CD4-positive, alpha-beta T cell treated with Interleukin-15 for 1 hour (primary cell): ENCODE measurements at regions not wholly inside any gene's neighbourhood (a gene's known extent, or its start where the extent isn't known, plus 50 kb on each side); places are given as distances from the start of the nearest gene placed in this dataset.
"Not testable (repeated sequence)": the region's sequence is repeated elsewhere in the genome, so short reads cannot be mapped to it uniquely, and the experiment has no call there.

ENCODE experiments used
- DNase-seq: peaks from one replicate; pipeline ENCODE4 v3.0.0-alpha.2; 2020

GRCh38 chr6:15897063-15897876, 231.6 kb upstream of the MYLIP start:
- DNase-seq: no peak

DNA sequence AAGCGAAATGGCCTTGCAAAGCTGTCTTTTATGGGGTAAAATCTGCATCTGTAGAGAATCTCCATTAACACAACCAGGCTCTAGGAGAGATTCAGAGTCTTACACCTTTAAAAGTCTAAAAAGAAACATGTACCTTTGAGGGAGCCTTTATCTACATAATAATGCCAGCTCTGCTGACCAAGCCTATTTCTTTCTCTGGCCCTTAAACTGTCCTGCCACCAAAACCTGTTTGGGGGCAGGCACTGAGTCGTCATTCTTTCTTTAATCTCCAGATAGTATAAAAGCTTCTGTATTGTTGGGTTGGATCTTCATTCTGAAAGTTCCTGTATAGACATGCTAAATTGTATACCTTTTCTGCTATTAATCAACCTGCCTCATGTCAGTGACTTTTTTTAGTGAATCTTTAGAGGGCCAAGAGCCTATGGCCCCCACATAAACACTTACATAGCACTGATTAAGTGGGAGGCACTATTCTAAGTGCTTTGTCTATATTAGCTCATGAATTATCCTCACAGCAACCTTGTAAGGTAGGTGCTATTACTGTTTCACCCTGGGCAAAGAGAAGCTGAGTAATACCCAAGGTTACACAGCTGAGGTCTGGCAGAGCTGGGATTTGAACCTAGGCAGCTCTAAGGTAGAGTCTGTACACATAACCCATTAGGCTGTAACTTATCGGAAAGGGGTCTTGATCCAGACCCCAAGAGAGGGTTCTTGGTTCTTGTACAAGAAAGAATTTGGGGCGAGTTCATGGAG, 232.3 kb upstream of the DTNBP1 start:
- DNase-seq: no peak

GRCh38 chr6:15893556-15894253, 230.9 kb upstream of the DTNBP1 start:
- DNase-seq: no peak

DNA sequence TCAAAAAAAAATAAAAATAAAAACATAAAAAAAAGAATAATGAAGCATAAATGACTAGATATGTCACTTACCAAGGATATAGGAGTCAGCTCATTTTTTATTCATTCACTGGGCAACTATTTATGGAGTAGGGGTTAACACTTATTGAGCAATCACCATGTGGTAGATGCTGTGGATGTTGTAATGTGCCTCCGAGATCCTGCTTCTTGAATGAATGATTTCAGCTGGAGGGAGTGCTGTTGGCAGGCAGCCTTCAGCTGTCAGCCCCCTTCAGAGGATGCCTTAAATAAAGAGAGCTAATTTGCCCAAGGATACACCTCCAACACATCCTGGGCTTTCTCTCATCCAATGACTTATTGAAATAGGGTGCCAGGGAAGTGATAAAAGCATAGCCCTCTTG, 229.5 kb upstream of the DTNBP1 start:
- DNase-seq: no peak

DNA sequence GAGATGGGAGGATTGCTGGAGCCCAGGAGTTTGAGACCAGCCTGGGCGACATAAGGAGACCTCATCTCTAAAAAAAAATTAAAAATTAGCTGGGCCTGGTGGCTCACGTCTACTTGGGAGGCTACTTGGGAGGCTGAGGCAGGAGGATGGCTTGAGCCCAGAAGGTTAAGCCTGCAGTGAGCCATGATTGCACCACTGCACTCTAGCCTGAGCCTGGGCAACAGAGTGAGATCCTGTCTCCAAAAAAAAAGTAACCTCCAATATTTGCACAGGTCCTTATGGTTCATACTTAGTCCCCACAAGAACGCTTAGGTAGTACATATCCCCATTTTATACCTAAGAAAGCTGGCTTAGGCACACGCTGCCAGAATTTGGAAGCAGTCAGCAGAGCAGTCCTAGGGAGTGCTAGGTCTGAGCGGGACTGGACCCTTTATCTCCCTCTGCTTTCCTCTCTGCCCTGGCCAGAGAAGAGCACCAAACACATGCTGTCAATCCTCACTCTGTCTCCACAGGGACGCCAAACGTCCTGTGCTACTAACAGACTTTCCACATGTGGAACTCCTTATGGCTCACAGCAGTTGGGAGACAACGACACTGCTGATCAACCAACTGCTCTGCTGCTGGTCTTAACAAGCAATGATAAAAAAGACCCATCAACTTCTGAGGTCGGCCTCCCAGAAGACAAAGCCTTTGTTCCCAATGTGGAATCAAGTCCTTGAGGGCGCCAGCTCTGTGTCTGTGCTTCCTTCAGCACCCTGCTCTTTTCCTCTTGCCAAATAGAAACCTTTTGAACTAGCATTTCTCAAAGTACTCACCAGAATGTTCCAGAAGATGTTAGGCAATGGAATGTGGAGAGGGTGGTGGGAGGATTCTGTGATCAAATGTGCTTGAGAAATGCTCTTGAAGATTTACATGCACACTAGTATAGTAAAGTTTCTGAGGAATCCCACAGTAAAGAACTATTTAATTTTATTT, 226.3 kb upstream of the DTNBP1 start:
- no peak for DNase-seq

GRCh38 chr6:15887491-15888461, 224.9 kb upstream of the DTNBP1 start:
- DNase-seq: no peak

GRCh38 chr6:15885624-15886023, 222.8 kb upstream of the DTNBP1 start:
- DNase-seq: no peak

DNA sequence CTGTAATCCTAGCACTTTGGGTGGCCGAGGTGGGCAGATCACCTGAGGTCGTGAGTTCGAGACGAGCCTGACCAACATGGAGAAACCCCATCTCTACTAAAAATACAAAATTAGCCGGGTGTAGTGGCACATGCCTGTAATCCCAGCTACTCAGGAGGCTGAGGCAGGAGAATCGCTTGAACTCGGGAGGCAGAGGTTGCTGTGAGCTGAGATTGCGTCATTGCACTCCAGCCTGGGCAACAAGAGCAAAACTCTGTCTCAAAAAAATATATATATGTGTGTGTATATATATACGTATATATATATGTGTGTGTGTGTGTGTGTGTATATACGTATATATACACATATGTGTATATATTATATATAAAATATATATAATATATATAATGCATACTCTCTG, 220.8 kb upstream of the DTNBP1 start:
- DNase-seq: not testable (repeated sequence)

DNA sequence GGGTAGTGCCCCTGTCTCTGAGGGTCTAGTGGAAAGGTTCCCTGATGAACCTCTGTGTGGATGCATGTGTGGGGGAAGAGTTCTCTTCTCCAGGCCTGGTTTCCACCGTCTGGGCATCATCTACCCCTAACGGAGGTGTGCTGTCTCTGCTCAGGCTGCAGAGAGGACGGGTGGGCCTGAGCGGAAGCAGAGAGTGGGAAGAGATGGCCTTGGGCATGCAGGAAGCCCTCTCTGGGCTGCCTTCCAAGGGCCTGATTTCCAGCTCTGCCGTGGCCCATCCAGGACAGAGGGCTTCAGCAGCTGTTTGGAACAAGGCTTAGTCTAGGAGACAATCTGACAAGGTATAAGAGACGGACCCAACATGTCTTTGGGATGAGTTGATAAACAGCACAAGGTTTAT, 220.1 kb upstream of the DTNBP1 start:
- no peak for DNase-seq

- DNase-seq: no peak
Measured at GRCh38 chr6:15882345-15882744, 219.5 kb upstream of the DTNBP1 start.

DNA sequence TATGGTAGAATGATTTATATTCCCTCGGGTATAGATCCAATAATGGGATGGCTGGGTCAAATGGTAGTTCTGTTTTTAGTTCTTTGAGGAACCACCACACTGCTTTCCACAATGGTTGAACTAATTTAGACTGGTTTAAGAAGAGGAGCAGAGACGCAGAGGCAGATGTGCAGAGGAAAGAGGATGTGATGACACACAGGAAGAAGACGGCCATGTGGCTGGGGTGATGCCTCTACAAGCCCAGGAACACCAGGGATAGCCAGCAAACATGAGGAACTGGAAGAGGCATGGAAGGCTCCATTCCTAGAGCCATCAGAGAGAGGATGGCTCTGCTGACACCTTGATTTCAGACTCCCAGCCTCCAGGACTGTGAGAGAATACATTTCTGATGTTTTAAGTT, 218.3 kb upstream of the DTNBP1 start:
- DNase-seq: peak; percentile 35

- DNase-seq: no peak
Measured at GRCh38 chr6:15880262-15880973, 217.6 kb upstream of the DTNBP1 start.

GRCh38 chr6:15879371-15880261, 216.8 kb upstream of the DTNBP1 start:
- peak; percentile 42 for DNase-seq

DNA sequence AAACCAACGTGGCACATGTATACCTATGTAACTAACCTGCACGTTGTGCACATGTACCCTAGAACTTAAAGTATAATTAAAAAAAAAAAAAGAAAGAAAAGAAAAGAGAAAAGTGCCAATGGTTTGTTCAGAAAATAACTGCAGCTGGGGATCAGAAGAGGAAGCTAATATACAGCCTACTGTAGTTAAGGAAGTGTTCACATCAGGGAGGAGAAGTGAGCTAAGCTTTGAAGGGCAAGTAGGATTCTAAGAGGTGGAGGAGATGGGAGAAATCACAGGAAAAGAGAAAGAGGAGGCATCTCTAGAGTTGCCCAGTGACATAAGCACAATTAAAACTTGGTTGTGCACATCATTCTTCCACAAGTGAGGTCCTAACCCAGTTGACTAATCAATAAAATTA, 214.4 kb upstream of the DTNBP1 start:
- DNase-seq: no peak

- no peak for DNase-seq
Measured at GRCh38 chr6:15876406-15876805, 213.6 kb upstream of the DTNBP1 start.

GRCh38 chr6:15875797-15876196, 213.0 kb upstream of the DTNBP1 start:
- no peak for DNase-seq

DNA sequence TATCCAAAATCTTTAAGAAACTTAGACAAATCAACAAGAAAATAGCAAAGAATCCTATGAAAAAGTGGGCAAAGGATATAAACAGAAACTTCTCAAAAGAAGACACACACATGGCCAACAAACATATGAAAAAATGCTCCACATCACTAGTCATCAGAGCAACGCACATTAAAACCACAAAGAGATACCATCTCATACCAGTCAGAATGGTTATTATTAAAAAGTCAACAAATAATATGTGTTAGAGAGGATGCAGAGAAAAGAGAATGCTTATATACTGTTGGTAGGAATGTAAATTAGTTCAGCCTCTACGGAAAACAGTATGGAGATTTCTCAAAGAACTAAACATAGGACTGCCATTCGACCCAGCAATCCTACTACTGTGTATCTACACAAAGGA, 212.0 kb upstream of the DTNBP1 start:
- DNase-seq: no peak

- DNase-seq: no peak
Measured at GRCh38 chr6:15874326-15874725, 211.5 kb upstream of the DTNBP1 start.
